ENCODE measurements at regions not wholly inside any gene's neighbourhood (a gene's known extent, or its start where the extent isn't known, plus 50 kb on each side); places are given as distances from the start of the nearest gene placed in this dataset.

GRCh38 chrX:11954176-11954575 is 184.1 kb upstream of the FRMPD4 start:
- TF ChIP-seq, protein P1, sequence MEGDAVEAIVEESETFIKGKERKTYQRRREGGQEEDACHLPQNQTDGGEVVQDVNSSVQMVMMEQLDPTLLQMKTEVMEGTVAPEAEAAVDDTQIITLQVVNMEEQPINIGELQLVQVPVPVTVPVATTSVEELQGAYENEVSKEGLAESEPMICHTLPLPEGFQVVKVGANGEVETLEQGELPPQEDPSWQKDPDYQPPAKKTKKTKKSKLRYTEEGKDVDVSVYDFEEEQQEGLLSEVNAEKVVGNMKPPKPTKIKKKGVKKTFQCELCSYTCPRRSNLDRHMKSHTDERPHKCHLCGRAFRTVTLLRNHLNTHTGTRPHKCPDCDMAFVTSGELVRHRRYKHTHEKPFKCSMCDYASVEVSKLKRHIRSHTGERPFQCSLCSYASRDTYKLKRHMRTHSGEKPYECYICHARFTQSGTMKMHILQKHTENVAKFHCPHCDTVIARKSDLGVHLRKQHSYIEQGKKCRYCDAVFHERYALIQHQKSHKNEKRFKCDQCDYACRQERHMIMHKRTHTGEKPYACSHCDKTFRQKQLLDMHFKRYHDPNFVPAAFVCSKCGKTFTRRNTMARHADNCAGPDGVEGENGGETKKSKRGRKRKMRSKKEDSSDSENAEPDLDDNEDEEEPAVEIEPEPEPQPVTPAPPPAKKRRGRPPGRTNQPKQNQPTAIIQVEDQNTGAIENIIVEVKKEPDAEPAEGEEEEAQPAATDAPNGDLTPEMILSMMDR (IDR thresholded peaks at IDR 0.05): no peak
- TF ChIP-seq PBX3 (IDR thresholded peaks at IDR 0.05) (no peak), MXI1 (IDR thresholded peaks at IDR 0.05; ENCODE audit: low read depth, low read length) (no peak), EZH2phosphoT487 (IDR thresholded peaks at IDR 0.05; ENCODE audit: borderline replicate concordance, low read depth) (no peak), POLR2AphosphoS5 (IDR thresholded peaks at IDR 0.05; ENCODE audit: low read depth, low read length) (no peak), GABPA (IDR thresholded peaks at IDR 0.05; ENCODE audit: low read depth) (no peak), RCOR1 (IDR thresholded peaks at IDR 0.05; ENCODE audit: low read length) (no peak), RFX5 (IDR thresholded peaks at IDR 0.05; ENCODE audit: low read length) (no peak), TEAD4 (IDR thresholded peaks at IDR 0.05; ENCODE audit: borderline replicate concordance, insufficient read depth) (no peak), EP300 (IDR thresholded peaks at IDR 0.05; ENCODE audit: borderline replicate concordance in 1 of 2, low read depth in 1 of 2, low read length in 1 of 2) (no peak)
